Endothelial cell of umbilical vein (primary cell): ENCODE measurements at regions not wholly inside any gene's neighbourhood (a gene's known extent, or its start where the extent isn't known, plus 50 kb on each side); places are given as distances from the start of the nearest gene placed in this dataset.

Experiments used
- BruUV-seq: library from RNA; stranded (reverse); fragments of 400-500 nt; replicated peaks from 2 replicates; lab custom pipeline; 2021; lab: Mats Ljungman, UMichigan
- CTCF ChIA-PET: fragments of 300-600, 350-600 bp; sonication (Branson Sonifier 250); formaldehyde crosslinking; loops from one replicate; lab custom pipeline; 2021; ENCODE audit warnings: antibody characterized with exemption, inconsistent platforms; lab: Charles Lee
- POLR2A ChIA-PET: fragments of 300-600, 350-600 bp; sonication (Branson Sonifier 250); formaldehyde crosslinking; loops from one replicate; lab custom pipeline; 2021; ENCODE audit warnings: antibody characterized with exemption, inconsistent platforms; lab: Charles Lee
- DNase-seq: peaks from one replicate; pipeline ENCODE4 v3.0.0-alpha.2; 2011; ENCODE audit warnings: low read depth, low spot score
- FAIRE-seq: peaks from 2 replicates; lab custom pipeline; 2011; peaks lifted over from hg19 to GRCh38; lab: Jason Lieb, UNC
- H2AFZ ChIP-seq: 2 replicates; pipeline ENCODE4 v1.6.0; 2012; ENCODE audit warnings: low read depth, low read length, control low read depth, inconsistent platforms
- H3K27ac ChIP-seq: 2 replicates; pipeline ENCODE4 v1.5.1; 2011; ENCODE audit warnings: low read depth, mild to moderate bottlenecking, control low read depth, low read length, moderate library complexity; ENCODE audit not compliant: insufficient read depth
- H3K27me3 ChIP-seq, 2 experiments: 2 replicates each; pipeline versions ENCODE4 v1.6.0 to v1.6.1; 2011; ENCODE audit warnings: low read length in 2 of 2, mixed read lengths in 1 of 2; ENCODE audit not compliant: control insufficient read depth in 2 of 2, insufficient read depth in 2 of 2
- H3K36me3 ChIP-seq, 2 experiments: 2 replicates in 1 of 2; 3 replicates in 1 of 2; pipeline ENCODE4 v1.5.1; 2011; ENCODE audit warnings: low read length in 2 of 2, mild to moderate bottlenecking in 1 of 2, moderate library complexity in 1 of 2; ENCODE audit not compliant: control insufficient read depth in 2 of 2, insufficient read depth in 2 of 2; ENCODE audit errors: extremely low read depth in 1 of 2
- H3K4me1 ChIP-seq: 3 replicates; pipeline ENCODE4 v1.5.1; 2011; ENCODE audit warnings: mild to moderate bottlenecking, low read length; ENCODE audit not compliant: control insufficient read depth, insufficient read depth; ENCODE audit errors: extremely low read depth
- H3K4me2 ChIP-seq: 2 replicates; pipeline ENCODE4 v1.6.1; 2011; ENCODE audit warnings: low read length, control low read depth, mixed read lengths; ENCODE audit not compliant: insufficient read depth
- H3K4me3 ChIP-seq, 3 experiments: fragments of 200-600 bp in 1 of 3; sonication (generic), shearing (Covaris generic) in 1 of 3; replicated peaks in 1 of 3; 2 replicates each; pipeline ENCODE4 v1.5.1; 2011 to 2016; ENCODE audit warnings: control low read depth in 3 of 3, low read length in 3 of 3, mild to moderate bottlenecking in 2 of 3, inconsistent platforms in 1 of 3, low read depth in 1 of 3, moderate library complexity in 1 of 3; ENCODE audit not compliant: insufficient read depth in 1 of 3
- H3K79me2 ChIP-seq: 2 replicates; pipeline ENCODE4 v1.6.0; 2012; ENCODE audit warnings: low read length, inconsistent platforms; ENCODE audit not compliant: control insufficient read depth, insufficient read depth
- H3K9ac ChIP-seq: replicated peaks from 2 replicates; pipeline ENCODE3; 2011; ENCODE audit warnings: low read length, control low read depth; ENCODE audit not compliant: insufficient read depth; ENCODE audit errors: extremely low read depth
- H3K9me1 ChIP-seq: replicated peaks from 3 replicates; pipeline ENCODE4 v1.6.0; 2011; ENCODE audit warnings: mild to moderate bottlenecking, low read length; ENCODE audit not compliant: control insufficient read depth, insufficient read depth; ENCODE audit errors: extremely low read depth
- H3K9me3 ChIP-seq: replicated peaks from 2 replicates; pipeline ENCODE4 v1.5.1; 2012; ENCODE audit warnings: low read length, inconsistent platforms; ENCODE audit not compliant: control insufficient read depth, insufficient read depth
- H4K20me1 ChIP-seq: replicated peaks from 2 replicates; pipeline ENCODE3; 2011; ENCODE audit warnings: mild to moderate bottlenecking, low read length; ENCODE audit not compliant: control insufficient read depth, insufficient read depth; ENCODE audit errors: extremely low read depth
- CTCF ChIP-seq, 2 donors: IDR thresholded peaks; 1 replicate in 1 of 2; 2 replicates in 1 of 2; pipeline ENCODE4 v1.5.1; 2011; ENCODE audit warnings: low read length in 2 of 2, mild to moderate bottlenecking in 2 of 2, moderate library complexity in 2 of 2, control low read depth in 1 of 2, inconsistent platforms in 1 of 2, low read depth in 1 of 2; ENCODE audit not compliant: insufficient read depth in 1 of 2; ENCODE audit errors: extremely low read depth in 1 of 2
- EZH2 ChIP-seq: IDR thresholded peaks from 2 replicates; pipeline ENCODE4 v1.6.1; 2012; ENCODE audit warnings: borderline replicate concordance, low read depth, mild to moderate bottlenecking, moderate library complexity, low read length, inconsistent platforms; ENCODE audit not compliant: severe bottlenecking
- FOS ChIP-seq: IDR thresholded peaks from 2 replicates; pipeline ENCODE4 v1.6.1; 2011; ENCODE audit warnings: mild to moderate bottlenecking, low read length, moderate library complexity, borderline replicate concordance; ENCODE audit not compliant: insufficient read depth
- GATA2 ChIP-seq: IDR thresholded peaks from 2 replicates; pipeline ENCODE4 v1.7.0; 2011; ENCODE audit warnings: low read depth, mild to moderate bottlenecking, moderate library complexity, mixed read lengths, low read length; ENCODE audit not compliant: insufficient read length, insufficient read depth
- JUN ChIP-seq: IDR thresholded peaks from 2 replicates; pipeline ENCODE4 v1.6.1; 2011; ENCODE audit warnings: borderline replicate concordance, low read depth; ENCODE audit not compliant: insufficient read length, insufficient read depth
- MYC ChIP-seq: IDR thresholded peaks from one replicate; pipeline ENCODE4 v1.6.1; 2011; ENCODE audit warnings: mild to moderate bottlenecking, low read depth, low read length
- POLR2A ChIP-seq: IDR thresholded peaks from 2 replicates; pipeline ENCODE4 v1.6.1; 2012; ENCODE audit warnings: low read depth, mild to moderate bottlenecking, control low read depth, low read length
- POLR2AphosphoS5 ChIP-seq: IDR thresholded peaks from 2 replicates; pipeline ENCODE4 v1.6.1; 2012; ENCODE audit warnings: low read depth, mild to moderate bottlenecking, control low read depth, low read length, moderate library complexity; ENCODE audit not compliant: insufficient read depth
- dilution Hi-C: fragments of 300-500 bp; cut with MboI; formaldehyde crosslinking; loops from one replicate; pipeline ENCODE4 v1.15.0; 2019; ENCODE audit warnings: low sequenced_read_pairs; ENCODE audit not compliant: extremely low pct_ligation_motif_present
- intact Hi-C: fragments of 100-400 bp; cut with micrococcal nuclease; formaldehyde crosslinking; loops from one replicate; pipeline ENCODE4 v1.10.0; 2022
- TF ChIP-seq, protein P1 (sequence below): IDR thresholded peaks from 2 replicates; pipeline ENCODE4 v1.6.1; 2011; ENCODE audit not compliant: insufficient read depth, insufficient read length

- no peak overlapping the region for H3K4me2 ChIP-seq
- H4K20me1 ChIP-seq: no peaks in the 10 kb centered on the region
- no peak overlapping the region for H3K27ac ChIP-seq
- FAIRE-seq: no peak
- ChIA-PET CTCF (no interaction called here), POLR2A (no interaction called here)
- no peaks in the 10 kb centered on the region for H3K27me3 ChIP-seq
- H2AFZ ChIP-seq: no peak overlapping the region
- H3K4me1 ChIP-seq: no peaks in the 10 kb centered on the region
- DNase-seq: no peak
- dilution Hi-C loops (no loop called here), intact Hi-C loops (no loop called here)
- H3K4me3 ChIP-seq: no peak overlapping the region
- no peaks in the 10 kb centered on the region for H3K36me3 ChIP-seq
- TF ChIP-seq CTCF (IDR thresholded peaks at IDR 0.05; ENCODE audit: extremely low read depth in 1 of 2, insufficient read depth in 1 of 2, low read depth in 1 of 2, low read length in 2 of 2): no peak
- TF ChIP-seq JUN: no peak
- no peak for TF ChIP-seq MYC
- TF ChIP-seq, protein P1, sequence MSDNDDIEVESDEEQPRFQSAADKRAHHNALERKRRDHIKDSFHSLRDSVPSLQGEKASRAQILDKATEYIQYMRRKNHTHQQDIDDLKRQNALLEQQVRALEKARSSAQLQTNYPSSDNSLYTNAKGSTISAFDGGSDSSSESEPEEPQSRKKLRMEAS: no peak
- no peak for TF ChIP-seq FOS
- no peak for TF ChIP-seq POLR2AphosphoS5
- no peak for TF ChIP-seq GATA2
- TF ChIP-seq POLR2A: no peak
- no peak for TF ChIP-seq EZH2
- H3K9me3 ChIP-seq: no peaks in the 10 kb centered on the region
- no peak overlapping the region for H3K9ac ChIP-seq
- H3K9me1 ChIP-seq: no peaks in the 10 kb centered on the region
- BruUV-seq: no TSS peak
- no peaks in the 10 kb centered on the region for H3K79me2 ChIP-seq
These were observed 69.2 kb upstream of the CCDC90B start for GRCh38 chr11:83355391-83355790.
